Upper lobe of right lung (tissue), 1 donor: ENCODE measurements at regions not wholly inside any gene's neighbourhood (a gene's known extent, or its start where the extent isn't known, plus 50 kb on each side); places are given as distances from the start of the nearest gene placed in this dataset.
"Not testable (repeated sequence)": the region's sequence is repeated elsewhere in the genome, so short reads cannot be mapped to it uniquely, and the experiment has no call there.

ENCODE experiments used
- ATAC-seq: fragments of 200-7000 bp; cut with Tn5 transposase; one replicate; pipeline ENCODE4 v1.9.1; 2020; ENCODE audit warnings: mild to moderate bottlenecking, moderate library complexity
- DNase-seq: peaks from one replicate; pipeline ENCODE4 v3.0.0-alpha.2; 2020
- H3K27ac ChIP-seq: fragments of 200-600 bp; one replicate; pipeline ENCODE4 v1.8.0; 2022
- H3K27me3 ChIP-seq: fragments of 200-600 bp; one replicate; pipeline ENCODE4 v1.8.0; 2022; ENCODE audit warnings: mild to moderate bottlenecking
- H3K36me3 ChIP-seq: fragments of 200-600 bp; one replicate; pipeline ENCODE4 v1.8.0; 2022
- H3K4me1 ChIP-seq: fragments of 200-600 bp; one replicate; pipeline ENCODE4 v1.8.0; 2022
- H3K4me3 ChIP-seq: fragments of 200-600 bp; one replicate; pipeline ENCODE4 v1.8.0; 2022; ENCODE audit warnings: mild to moderate bottlenecking
- H3K9me3 ChIP-seq: fragments of 200-600 bp; one replicate; pipeline ENCODE4 v1.8.0; 2022
- intact Hi-C: fragments of 100-400 bp; cut with DNase I; formaldehyde crosslinking; loops from one replicate; pipeline ENCODE4 v1.11.0; 2022
- TF ChIP-seq, protein P1 (sequence below): fragments of 200-600 bp; IDR thresholded peaks from one replicate; pipeline ENCODE4 v1.8.0; 2022; ENCODE audit warnings: antibody characterized with exemption
- donor health status: DM: no; HTN: yes; CAD: no; lungs with severe emphysema.

DNA sequence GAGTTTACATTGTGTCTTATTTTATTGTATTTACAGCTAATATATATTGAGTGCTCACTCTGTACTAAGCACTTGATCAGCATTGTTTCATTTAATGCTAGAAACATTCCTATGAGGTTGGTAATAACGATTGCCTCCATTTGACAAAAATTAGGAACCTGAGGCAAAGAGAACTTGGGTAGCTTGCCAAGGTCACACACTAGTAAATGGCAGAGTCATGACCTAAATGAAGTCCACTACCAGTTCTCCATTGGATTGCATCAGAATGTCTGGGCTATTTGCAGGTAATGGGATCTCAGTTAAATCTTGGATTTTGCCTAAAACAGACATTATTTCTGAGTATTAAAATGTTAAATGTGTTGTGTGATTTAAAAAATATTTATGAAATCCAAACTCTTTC, 65.8 kb upstream of the CRIM1 start:
- Histone ChIP-seq H3K9me3 (no peaks in the 10 kb centered on the region), H3K27me3 (no peaks in the 10 kb centered on the region), H3K4me3 (no peak overlapping the region), H3K4me1 (no peaks in the 10 kb centered on the region), H3K36me3 (no peaks in the 10 kb centered on the region), H3K27ac (no peak overlapping the region)
- TF ChIP-seq, protein P1, sequence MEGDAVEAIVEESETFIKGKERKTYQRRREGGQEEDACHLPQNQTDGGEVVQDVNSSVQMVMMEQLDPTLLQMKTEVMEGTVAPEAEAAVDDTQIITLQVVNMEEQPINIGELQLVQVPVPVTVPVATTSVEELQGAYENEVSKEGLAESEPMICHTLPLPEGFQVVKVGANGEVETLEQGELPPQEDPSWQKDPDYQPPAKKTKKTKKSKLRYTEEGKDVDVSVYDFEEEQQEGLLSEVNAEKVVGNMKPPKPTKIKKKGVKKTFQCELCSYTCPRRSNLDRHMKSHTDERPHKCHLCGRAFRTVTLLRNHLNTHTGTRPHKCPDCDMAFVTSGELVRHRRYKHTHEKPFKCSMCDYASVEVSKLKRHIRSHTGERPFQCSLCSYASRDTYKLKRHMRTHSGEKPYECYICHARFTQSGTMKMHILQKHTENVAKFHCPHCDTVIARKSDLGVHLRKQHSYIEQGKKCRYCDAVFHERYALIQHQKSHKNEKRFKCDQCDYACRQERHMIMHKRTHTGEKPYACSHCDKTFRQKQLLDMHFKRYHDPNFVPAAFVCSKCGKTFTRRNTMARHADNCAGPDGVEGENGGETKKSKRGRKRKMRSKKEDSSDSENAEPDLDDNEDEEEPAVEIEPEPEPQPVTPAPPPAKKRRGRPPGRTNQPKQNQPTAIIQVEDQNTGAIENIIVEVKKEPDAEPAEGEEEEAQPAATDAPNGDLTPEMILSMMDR = no peak
- DNase-seq = no peak
- ATAC-seq = no peak
- intact Hi-C loops = no loop called here

- DNase-seq (no peak), ATAC-seq (no peak)
- H3K27ac ChIP-seq = no peak overlapping the region
- TF ChIP-seq, protein P1 = no peak
- no peaks in the 10 kb centered on the region for H3K4me1 ChIP-seq
- H3K4me3 ChIP-seq = no peak overlapping the region
- no peaks in the 10 kb centered on the region for H3K36me3 ChIP-seq
- H3K9me3 ChIP-seq = no peaks in the 10 kb centered on the region
- H3K27me3 ChIP-seq = no peaks in the 10 kb centered on the region
- intact Hi-C loops = no loop called here
These were observed 68.0 kb upstream of the CRIM1 start for GRCh38 chr2:36287363-36288275.

- H3K36me3 ChIP-seq, H3K9me3 ChIP-seq, H3K4me1 ChIP-seq, DNase-seq, H3K27me3 ChIP-seq, ATAC-seq, intact Hi-C loops, H3K4me3 ChIP-seq, H3K27ac ChIP-seq: not testable (repeated sequence)
These were observed 76.1 kb upstream of the CRIM1 start for GRCh38 chr2:36279506-36279905.

DNA sequence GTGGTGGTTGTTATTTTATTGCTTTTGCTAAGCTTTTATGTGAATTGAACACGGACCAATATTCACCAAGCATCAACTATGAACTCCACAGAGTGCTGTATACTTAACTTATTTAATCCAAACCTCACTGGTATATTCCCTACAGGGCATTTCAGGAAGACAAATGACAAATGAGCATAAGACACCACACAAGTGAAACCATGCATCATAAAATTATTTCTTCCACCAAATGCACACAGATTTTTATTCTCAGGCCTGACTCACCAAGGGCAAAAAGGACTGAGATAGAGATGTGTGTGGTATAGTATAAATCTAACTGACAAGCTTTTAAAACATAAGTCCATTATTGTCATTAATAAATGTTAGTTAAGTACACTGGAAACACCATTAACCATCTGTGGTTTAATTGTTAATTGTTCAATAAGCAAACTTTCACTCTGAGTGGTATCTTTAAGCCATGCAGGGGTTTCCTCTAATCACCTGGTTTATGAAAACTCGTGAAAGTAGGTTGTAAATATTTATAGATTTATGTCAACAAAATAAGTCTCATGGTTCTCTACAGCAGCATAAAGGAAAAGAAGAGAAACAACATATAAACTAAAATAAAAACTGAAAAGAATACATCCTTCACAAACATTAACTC, 77.6 kb upstream of the CRIM1 start:
- H3K36me3 ChIP-seq = no peaks in the 10 kb centered on the region
- ATAC-seq = no peak
- H3K27ac ChIP-seq = no peak overlapping the region
- no peaks in the 10 kb centered on the region for H3K9me3 ChIP-seq
- H3K4me1 ChIP-seq = no peaks in the 10 kb centered on the region
- H3K4me3 ChIP-seq = no peak overlapping the region
- intact Hi-C loops = no loop called here
- H3K27me3 ChIP-seq = no peaks in the 10 kb centered on the region
- TF ChIP-seq, protein P1 = no peak
- no peak for DNase-seq

DNA sequence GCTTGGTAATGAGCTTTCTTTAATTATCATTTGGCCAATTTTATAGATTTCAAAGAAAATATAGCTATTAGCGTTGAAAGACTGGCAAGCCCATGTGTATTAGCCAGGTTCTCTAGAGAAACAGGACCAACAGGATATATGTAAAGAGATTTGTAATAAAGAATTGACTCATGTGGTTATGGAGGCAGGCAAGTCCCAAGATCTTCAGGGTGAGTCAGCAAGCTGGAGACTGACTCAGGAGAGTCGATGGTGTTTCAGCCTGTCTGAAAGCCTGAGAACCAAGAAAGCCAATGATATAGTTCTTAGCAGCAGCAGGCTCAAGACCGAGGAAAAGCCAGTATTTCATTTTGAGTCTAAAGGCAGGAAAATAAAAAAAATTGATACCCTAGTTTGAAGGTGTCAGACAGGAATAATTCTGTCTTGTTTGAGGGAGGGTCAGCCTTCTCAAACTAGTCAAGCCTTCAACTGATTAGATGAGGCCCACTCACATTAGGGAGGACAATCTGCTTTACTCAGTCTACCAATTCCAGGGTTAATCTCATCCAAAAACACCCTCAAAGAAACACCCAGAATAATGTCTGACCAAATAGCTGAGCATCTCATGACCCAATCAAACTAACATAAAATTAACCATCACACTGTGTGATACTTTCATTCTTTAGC, 78.3 kb upstream of the CRIM1 start:
- DNase-seq = no peak
- Histone ChIP-seq H3K9me3 (no peaks in the 10 kb centered on the region), H3K27me3 (no peaks in the 10 kb centered on the region), H3K4me3 (no peak overlapping the region), H3K4me1 (no peaks in the 10 kb centered on the region), H3K36me3 (no peaks in the 10 kb centered on the region), H3K27ac (no peak overlapping the region)
- TF ChIP-seq, protein P1 = no peak
- ATAC-seq = no peak
- intact Hi-C loops = no loop called here

DNA sequence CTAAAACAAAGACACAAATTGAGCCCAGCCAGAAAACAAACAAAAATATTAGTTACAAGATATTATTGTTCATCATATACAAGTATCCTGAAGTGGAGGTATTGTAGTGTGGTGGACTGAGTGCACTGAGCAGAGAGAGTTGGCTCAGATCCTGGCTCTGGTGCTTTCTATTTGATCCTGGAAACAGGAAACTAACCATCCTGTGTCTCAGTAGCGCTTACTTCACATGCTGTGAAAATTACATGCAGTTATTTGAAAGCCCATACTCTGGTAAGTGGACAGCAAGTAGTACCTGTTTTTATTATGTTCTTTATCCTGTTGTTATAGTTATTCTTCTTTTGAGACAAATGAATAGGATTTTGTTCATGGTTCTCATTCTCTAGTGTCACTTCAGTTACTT, 84.3 kb upstream of the CRIM1 start:
- no peak overlapping the region for H3K4me3 ChIP-seq
- DNase-seq = no peak
- no peaks in the 10 kb centered on the region for H3K27me3 ChIP-seq
- TF ChIP-seq, protein P1 = no peak
- H3K36me3 ChIP-seq = no peaks in the 10 kb centered on the region
- intact Hi-C loops = no loop called here
- ATAC-seq = no peak
- no peaks in the 10 kb centered on the region for H3K9me3 ChIP-seq
- no peak overlapping the region for H3K27ac ChIP-seq
- H3K4me1 ChIP-seq = no peaks in the 10 kb centered on the region
